H1 (cell line): ENCODE measurements at regions not wholly inside any gene's neighbourhood (a gene's known extent, or its start where the extent isn't known, plus 50 kb on each side); places are given as distances from the start of the nearest gene placed in this dataset.

Experiments used
- CTCF ChIA-PET: fragments of 300-600 bp; sonication (Branson Sonifier 250); formaldehyde crosslinking; loops from one replicate; lab custom pipeline; 2021; ENCODE audit not compliant: partially characterized antibody; lab: Charles Lee
- POLR2A ChIA-PET: fragments of 300-600 bp; sonication (Branson Sonifier 250); formaldehyde crosslinking; loops from one replicate; lab custom pipeline; 2021; ENCODE audit warnings: inconsistent platforms; ENCODE audit not compliant: partially characterized antibody; lab: Charles Lee
- DNase-seq, 2 experiments: peaks; one replicate each; pipeline versions ENCODE4 v3.0.0 to v3.0.0-alpha.2; 2010 to 2022; ENCODE audit warnings: low spot score in 2 of 2, low read depth in 1 of 2, mixed read lengths in 1 of 2
- FAIRE-seq: peaks from 2 replicates; lab custom pipeline; 2011; peaks lifted over from hg19 to GRCh38; lab: Jason Lieb, UNC
- H2AFZ ChIP-seq: 2 replicates; pipeline ENCODE4 v1.8.1; 2012; ENCODE audit warnings: low read length, inconsistent platforms
- H2AK5ac ChIP-seq: 2 replicates; pipeline ENCODE4 v1.6.1; 2013; ENCODE audit warnings: low read depth, low read length
- H2BK120ac ChIP-seq: replicated peaks from 2 replicates; pipeline ENCODE3; 2013; ENCODE audit warnings: low read depth, low read length, inconsistent platforms
- H2BK12ac ChIP-seq: 2 replicates; pipeline ENCODE4 v1.6.1; 2013; ENCODE audit warnings: low read depth, low read length
- H2BK15ac ChIP-seq: 2 replicates; pipeline ENCODE4 v1.6.1; 2013; ENCODE audit warnings: low read length
- H2BK20ac ChIP-seq: 2 replicates; pipeline ENCODE4 v1.6.1; 2013; ENCODE audit warnings: low read length
- H2BK5ac ChIP-seq: 2 replicates; pipeline ENCODE4 v1.6.1; 2013; ENCODE audit warnings: low read depth, low read length
- H3K14ac ChIP-seq: 2 replicates; pipeline ENCODE4 v1.6.1; 2013; ENCODE audit warnings: inconsistent platforms; ENCODE audit not compliant: insufficient read length
- H3K18ac ChIP-seq: 2 replicates; pipeline ENCODE4 v1.6.1; 2013; ENCODE audit warnings: low read length; ENCODE audit errors: extremely low read depth
- H3K23ac ChIP-seq: 2 replicates; pipeline ENCODE4 v1.6.1; 2013; ENCODE audit warnings: inconsistent platforms; ENCODE audit not compliant: insufficient read length
- H3K23me2 ChIP-seq: 2 replicates; pipeline ENCODE4 v1.6.1; 2013; ENCODE audit warnings: low read depth, low read length
- H3K27ac ChIP-seq: 2 replicates; pipeline ENCODE4 v1.6.1; 2011; ENCODE audit warnings: low read depth, low read length, inconsistent platforms
- H3K27me3 ChIP-seq, 4 experiments: replicated peaks in 1 of 4; 1 replicate in 1 of 4; 2 replicates in 3 of 4; pipeline versions ENCODE4 v1.6.1 to v1.8.1; 2011 to 2013; ENCODE audit warnings: low read length in 3 of 4, mild to moderate bottlenecking in 3 of 4, inconsistent platforms in 2 of 4, mixed read lengths in 2 of 4, moderate library complexity in 1 of 4; ENCODE audit not compliant: control insufficient read depth in 3 of 4, insufficient read depth in 3 of 4; ENCODE audit errors: extremely low read depth in 1 of 4
- H3K36me3 ChIP-seq, 4 experiments: 2 replicates each; pipeline versions ENCODE4 v1.6.1 to v1.8.1; 2011 to 2013; ENCODE audit warnings: mild to moderate bottlenecking in 4 of 4, low read length in 3 of 4, moderate library complexity in 2 of 4, control low read depth in 1 of 4, inconsistent platforms in 1 of 4; ENCODE audit not compliant: insufficient read depth in 4 of 4, control insufficient read depth in 2 of 4
- H3K4ac ChIP-seq: replicated peaks from 2 replicates; pipeline ENCODE3; 2013; ENCODE audit warnings: low read length, low read depth, mixed read lengths, inconsistent platforms; ENCODE audit not compliant: insufficient read length
- H3K4me1 ChIP-seq, 4 experiments: replicated peaks in 1 of 4; 1 replicate in 1 of 4; 2 replicates in 3 of 4; pipeline versions ENCODE4 v1.6.1 to v1.8.1; 2011 to 2013; ENCODE audit warnings: low read length in 3 of 4, inconsistent platforms in 2 of 4, mixed read lengths in 1 of 4; ENCODE audit not compliant: insufficient read depth in 4 of 4, control insufficient read depth in 3 of 4
- H3K4me2 ChIP-seq, 2 experiments: 2 replicates each; pipeline versions ENCODE4 v1.6.1 to v1.8.1; 2011 to 2013; ENCODE audit warnings: low read depth in 2 of 2, low read length in 2 of 2, control low read depth in 1 of 2, inconsistent platforms in 1 of 2, mild to moderate bottlenecking in 1 of 2; ENCODE audit not compliant: insufficient read depth in 1 of 2
- H3K4me3 ChIP-seq, 4 experiments: fragments of 200-600, 300-600 bp in 1 of 4; sonication (generic), shearing (Covaris generic), sonication (Bioruptor Twin) in 1 of 4; 2 replicates each; pipeline versions ENCODE4 v1.5.1 to v1.8.1; 2011 to 2016; ENCODE audit warnings: low read length in 4 of 4, low read depth in 3 of 4, control low read depth in 2 of 4, inconsistent platforms in 2 of 4, mild to moderate bottlenecking in 2 of 4, mixed read lengths in 1 of 4, moderate library complexity in 1 of 4; ENCODE audit not compliant: insufficient read depth in 2 of 4; ENCODE audit errors: extremely low read depth in 1 of 4
- H3K56ac ChIP-seq: replicated peaks from 2 replicates; pipeline ENCODE3; 2013; ENCODE audit warnings: low read depth, mild to moderate bottlenecking, mixed read lengths, low read length, inconsistent platforms; ENCODE audit not compliant: insufficient read length
- H3K79me1 ChIP-seq: 2 replicates; pipeline ENCODE4 v1.6.1; 2013; ENCODE audit warnings: low read depth, low read length, control low read depth
- H3K79me2 ChIP-seq, 2 experiments: 2 replicates each; pipeline versions ENCODE4 v1.6.1 to v1.8.1; 2012 to 2013; ENCODE audit warnings: low read length in 2 of 2, mild to moderate bottlenecking in 2 of 2, inconsistent platforms in 1 of 2; ENCODE audit not compliant: insufficient read depth in 2 of 2, control insufficient read depth in 1 of 2
- H3K9ac ChIP-seq, 4 experiments: replicated peaks in 1 of 4; 1 replicate in 1 of 4; 2 replicates in 3 of 4; pipeline versions ENCODE4 v1.6.1 to v1.8.1; 2011 to 2013; ENCODE audit warnings: low read depth in 3 of 4, low read length in 3 of 4, control low read depth in 2 of 4, mild to moderate bottlenecking in 2 of 4, moderate library complexity in 2 of 4, inconsistent platforms in 1 of 4; ENCODE audit errors: extremely low read depth in 1 of 4
- H3K9me3 ChIP-seq, 2 experiments: 2 replicates each; pipeline versions ENCODE4 v1.6.1 to v1.8.1; 2012 to 2013; ENCODE audit warnings: mild to moderate bottlenecking in 2 of 2, moderate library complexity in 2 of 2, control low read depth in 1 of 2, inconsistent platforms in 1 of 2, low read depth in 1 of 2, low read length in 1 of 2, mixed read lengths in 1 of 2; ENCODE audit not compliant: insufficient read depth in 2 of 2
- H4K20me1 ChIP-seq, 2 experiments: replicated peaks in 1 of 2; 2 replicates each; pipeline versions ENCODE3 to v1.8.1; 2011 to 2013; ENCODE audit warnings: inconsistent platforms in 2 of 2, low read length in 2 of 2, mild to moderate bottlenecking in 1 of 2; ENCODE audit not compliant: insufficient read depth in 2 of 2, control insufficient read depth in 1 of 2
- H4K5ac ChIP-seq: 2 replicates; pipeline ENCODE4 v1.6.1; 2013; ENCODE audit warnings: low read length, low read depth, mixed read lengths, inconsistent platforms; ENCODE audit not compliant: insufficient read length
- H4K8ac ChIP-seq: 2 replicates; pipeline ENCODE4 v1.8.0; 2013; ENCODE audit warnings: mild to moderate bottlenecking, moderate library complexity, low read length, inconsistent platforms; ENCODE audit not compliant: insufficient read depth; ENCODE audit errors: extremely low read depth
- H4K91ac ChIP-seq: replicated peaks from 2 replicates; pipeline ENCODE3; 2013; ENCODE audit warnings: low read length, mixed read lengths, inconsistent platforms; ENCODE audit not compliant: insufficient read length
- RFX5 ChIP-seq: IDR thresholded peaks from 2 replicates; pipeline ENCODE4 v1.6.1; 2011; ENCODE audit warnings: low read depth, low read length, improper control_type of control experiment, borderline replicate concordance
- RXRA ChIP-seq: IDR thresholded peaks from 2 replicates; pipeline ENCODE4 v1.6.1; 2011; ENCODE audit warnings: low read depth, mild to moderate bottlenecking, low read length, moderate library complexity; ENCODE audit not compliant: insufficient read depth
- SP4 ChIP-seq: IDR thresholded peaks from 2 replicates; pipeline ENCODE4 v1.6.1; 2012; ENCODE audit warnings: low read length, inconsistent platforms
- TCF12 ChIP-seq: IDR thresholded peaks from 2 replicates; pipeline ENCODE4 v1.6.1; 2011; ENCODE audit warnings: low read depth, mild to moderate bottlenecking, low read length
- TEAD4 ChIP-seq: IDR thresholded peaks from 2 replicates; pipeline ENCODE4 v1.6.1; 2012; ENCODE audit warnings: low read depth, low read length, inconsistent platforms, mixed read lengths
- WGBS, 2 experiments: shearing (Covaris generic) in 1 of 2; methylation state at CpG; one replicate each; pipeline versions ENCODE4 v1.1.6 to v1.1.7; 2013 to 2015; ENCODE audit warnings: low lambda C conversion rate in 2 of 2, mixed read lengths in 2 of 2, inconsistent platforms in 1 of 2, low coverage in 1 of 2, missing lambda C conversion rate in 1 of 2; ENCODE audit not compliant: insufficient replicate concordance in 2 of 2, insufficient coverage in 1 of 2, insufficient read length in 1 of 2; ENCODE audit errors: extremely low coverage in 1 of 2, missing lambda C conversion rate in 1 of 2; 5-methylcytosine and 5-hydroxymethylcytosine counted together

- TF ChIP-seq TCF12: no peak
Observed at GRCh38 chr12:67531501-67531900, 117.0 kb upstream of the DYRK2 start (continued).

GRCh38 chr12:67533159-67533558 lies 115.4 kb upstream of the DYRK2 start:
- Histone ChIP-seq H3K9me3 (no peaks in the 10 kb centered on the region), H3K36me3 (no peaks in the 10 kb centered on the region), H2BK15ac (no peak overlapping the region), H3K4me1 (peaks cover 0 to 15% (median 14%) of the 10 kb centered on the region in 4 experiments; a peak in 4 of 7 replicates), H3K9ac (no peak overlapping the region), H4K20me1 (no peaks in the 10 kb centered on the region), H3K4me2 (no peak overlapping the region), H3K23me2 (no peaks in the 10 kb centered on the region), H4K8ac (no peak overlapping the region), H2BK20ac (no peak overlapping the region), H3K27me3 (no peaks in the 10 kb centered on the region), H3K14ac (no peak overlapping the region), H2AFZ (no peak overlapping the region), H3K27ac (no peak overlapping the region), H3K18ac (no peak overlapping the region), H3K23ac (no peak overlapping the region), H4K5ac (no peak overlapping the region), H3K56ac (no peak overlapping the region), H2AK5ac (no peak overlapping the region), H2BK120ac (no peak overlapping the region), H3K4me3 (no peak overlapping the region), H3K79me2 (no peaks in the 10 kb centered on the region), H2BK5ac (no peak overlapping the region), H3K4ac (no peak overlapping the region), H3K79me1 (no peaks in the 10 kb centered on the region), H4K91ac (no peak overlapping the region), H2BK12ac (no peak overlapping the region)
- WGBS, 2 experiments: 95% methylated on average over 1 of the region's 1 CpG; no CpG with 5 or more reads in 1 of the 2 experiments
- CTCF ChIA-PET: no interaction called here
- TF ChIP-seq RFX5 (no peak), SP4 (no peak), RXRA (no peak), TEAD4 (no peak)
- DNase-seq (no peak), FAIRE-seq (no peak)
- POLR2A ChIA-PET: no interaction called here
